ENCODE measurements at regions not wholly inside any gene's neighbourhood (a gene's known extent, or its start where the extent isn't known, plus 50 kb on each side); places are given as distances from the start of the nearest gene placed in this dataset.

DNA sequence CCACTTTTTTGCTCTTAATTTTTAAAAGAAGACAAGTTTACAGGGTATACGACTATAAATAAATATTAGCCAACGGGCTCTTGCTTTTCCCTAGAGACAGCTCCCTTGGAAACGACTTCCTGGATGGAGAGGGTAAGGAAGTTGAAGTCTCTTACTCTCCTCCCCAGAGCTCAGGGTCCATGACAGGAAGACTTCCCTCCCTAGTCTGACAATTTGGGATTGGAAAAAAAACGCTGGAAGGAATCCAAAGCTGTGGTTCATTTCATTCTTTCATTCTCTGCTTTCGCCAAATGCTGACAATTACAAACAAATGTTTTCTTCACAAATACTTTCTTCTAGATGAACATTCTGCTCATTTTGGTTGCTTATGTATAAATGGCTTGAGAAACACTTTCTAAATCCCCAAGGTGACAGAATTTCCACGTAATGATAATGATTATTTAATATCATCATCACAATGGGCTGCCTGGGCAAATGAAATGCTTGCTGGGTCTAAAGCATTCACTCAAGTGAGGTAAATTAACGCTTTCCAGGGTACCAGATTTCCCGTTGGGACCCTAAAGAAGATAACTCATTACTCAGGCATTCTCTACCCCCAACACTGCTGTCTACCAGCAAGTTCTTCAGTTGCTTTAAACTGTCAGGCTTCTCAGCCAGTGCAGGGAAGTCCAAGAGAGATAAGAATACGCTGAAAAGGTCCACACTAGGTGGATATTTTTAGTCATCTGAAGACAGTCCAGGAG, 139.8 kb upstream of the SLC30A5 start:
- DNase-seq (ENCODE audit: low read depth, low spot score) (no peak), ATAC-seq (no peak)
- H3K27me3 ChIP-seq (ENCODE audit: control insufficient read depth, insufficient read depth, low read length) = peaks cover 5% of the 10 kb centered on the region; the same call in 1 of the 2 replicates
- H3K36me3 ChIP-seq (ENCODE audit: control insufficient read depth, insufficient read depth, low read length) = no peaks in the 10 kb centered on the region
- H3K27ac ChIP-seq (ENCODE audit: low read length) = no peak overlapping the region
- ChIA-PET CTCF (no interaction called here), POLR2A (no interaction called here)
- no TSS peak for BruUV-seq (replicated peaks)
- H3K9me3 ChIP-seq (ENCODE audit: control insufficient read depth, insufficient read depth, low read depth, low read length) = no peaks in the 10 kb centered on the region
- H3K4me3 ChIP-seq (ENCODE audit: low read depth in 2 of 2, low read length in 2 of 2) = no peak overlapping the region
- H3K4me1 ChIP-seq (ENCODE audit: control insufficient read depth, insufficient read depth, low read length) = no peaks in the 10 kb centered on the region
- in situ Hi-C loops (cut with HindIII; ENCODE audit: low pct_unique_long_range_greater_than_20kb, low sequenced_read_pairs) (no loop called here), intact Hi-C loops (cut with micrococcal nuclease; ENCODE audit: unreplicated experiment) (no loop called here)
- no peak for TF ChIP-seq POLR2AphosphoS5 (IDR thresholded peaks at IDR 0.05; ENCODE audit: low read depth, low read length)
- TF ChIP-seq TCF7L2 (IDR thresholded peaks at IDR 0.05; ENCODE audit: low read depth, low read length) = no peak
- TF ChIP-seq, protein P1, sequence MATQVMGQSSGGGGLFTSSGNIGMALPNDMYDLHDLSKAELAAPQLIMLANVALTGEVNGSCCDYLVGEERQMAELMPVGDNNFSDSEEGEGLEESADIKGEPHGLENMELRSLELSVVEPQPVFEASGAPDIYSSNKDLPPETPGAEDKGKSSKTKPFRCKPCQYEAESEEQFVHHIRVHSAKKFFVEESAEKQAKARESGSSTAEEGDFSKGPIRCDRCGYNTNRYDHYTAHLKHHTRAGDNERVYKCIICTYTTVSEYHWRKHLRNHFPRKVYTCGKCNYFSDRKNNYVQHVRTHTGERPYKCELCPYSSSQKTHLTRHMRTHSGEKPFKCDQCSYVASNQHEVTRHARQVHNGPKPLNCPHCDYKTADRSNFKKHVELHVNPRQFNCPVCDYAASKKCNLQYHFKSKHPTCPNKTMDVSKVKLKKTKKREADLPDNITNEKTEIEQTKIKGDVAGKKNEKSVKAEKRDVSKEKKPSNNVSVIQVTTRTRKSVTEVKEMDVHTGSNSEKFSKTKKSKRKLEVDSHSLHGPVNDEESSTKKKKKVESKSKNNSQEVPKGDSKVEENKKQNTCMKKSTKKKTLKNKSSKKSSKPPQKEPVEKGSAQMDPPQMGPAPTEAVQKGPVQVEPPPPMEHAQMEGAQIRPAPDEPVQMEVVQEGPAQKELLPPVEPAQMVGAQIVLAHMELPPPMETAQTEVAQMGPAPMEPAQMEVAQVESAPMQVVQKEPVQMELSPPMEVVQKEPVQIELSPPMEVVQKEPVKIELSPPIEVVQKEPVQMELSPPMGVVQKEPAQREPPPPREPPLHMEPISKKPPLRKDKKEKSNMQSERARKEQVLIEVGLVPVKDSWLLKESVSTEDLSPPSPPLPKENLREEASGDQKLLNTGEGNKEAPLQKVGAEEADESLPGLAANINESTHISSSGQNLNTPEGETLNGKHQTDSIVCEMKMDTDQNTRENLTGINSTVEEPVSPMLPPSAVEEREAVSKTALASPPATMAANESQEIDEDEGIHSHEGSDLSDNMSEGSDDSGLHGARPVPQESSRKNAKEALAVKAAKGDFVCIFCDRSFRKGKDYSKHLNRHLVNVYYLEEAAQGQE (IDR thresholded peaks at IDR 0.05; ENCODE audit: insufficient read depth in 1 of 2, low read depth in 2 of 2, low read length in 1 of 2) = no peak
- TF ChIP-seq SIN3A (IDR thresholded peaks at IDR 0.05; ENCODE audit: borderline replicate concordance, insufficient read depth, low read depth, low read length) = no peak

DNA sequence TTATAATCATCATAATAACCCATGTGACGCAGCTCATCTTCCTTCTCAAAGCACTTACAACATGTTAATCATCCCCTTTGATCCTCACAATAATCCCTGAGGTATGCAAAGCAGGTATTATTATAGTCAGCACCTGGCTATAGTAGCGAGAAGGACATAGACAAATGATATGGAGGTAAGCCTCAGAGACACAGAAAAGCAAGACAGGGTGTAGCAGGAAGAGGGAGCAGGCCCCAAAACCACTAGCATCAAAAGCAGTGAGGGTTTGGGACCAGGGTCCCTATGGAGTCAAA, 139.2 kb upstream of the SLC30A5 start:
- no peaks in the 10 kb centered on the region for H3K9me3 ChIP-seq (ENCODE audit: control insufficient read depth, insufficient read depth, low read depth, low read length)
- TF ChIP-seq TCF7L2 (IDR thresholded peaks at IDR 0.05; ENCODE audit: low read depth, low read length) = no peak
- TF ChIP-seq POLR2AphosphoS5 (IDR thresholded peaks at IDR 0.05; ENCODE audit: low read depth, low read length) = no peak
- TF ChIP-seq CTCF (IDR thresholded peaks at IDR 0.05) = no peak
- no peak for TF ChIP-seq SIN3A (IDR thresholded peaks at IDR 0.05; ENCODE audit: borderline replicate concordance, insufficient read depth, low read depth, low read length)
- TF ChIP-seq, protein P1 (IDR thresholded peaks at IDR 0.05; ENCODE audit: insufficient read depth in 1 of 2, low read depth in 2 of 2, low read length in 1 of 2) = no peak
- POLR2A ChIA-PET = no interaction called here
- peaks cover 5% of the 10 kb centered on the region; the same call in 1 of the 2 replicates for H3K27me3 ChIP-seq (ENCODE audit: control insufficient read depth, insufficient read depth, low read length)
- H3K36me3 ChIP-seq (ENCODE audit: control insufficient read depth, insufficient read depth, low read length) = no peaks in the 10 kb centered on the region
- ATAC-seq (no peak), DNase-seq (ENCODE audit: low read depth, low spot score) (no peak)
- in situ Hi-C loops (cut with HindIII; ENCODE audit: low pct_unique_long_range_greater_than_20kb, low sequenced_read_pairs) (no loop called here), intact Hi-C loops (cut with micrococcal nuclease; ENCODE audit: unreplicated experiment) (no loop called here)
- H3K4me3 ChIP-seq (ENCODE audit: low read depth in 2 of 2, low read length in 2 of 2) = no peak overlapping the region
- CTCF ChIA-PET = no interaction called here
- H3K4me1 ChIP-seq (ENCODE audit: control insufficient read depth, insufficient read depth, low read length) = no peaks in the 10 kb centered on the region
- H3K27ac ChIP-seq (ENCODE audit: low read length) = no peak overlapping the region
- no TSS peak for BruUV-seq (replicated peaks)
